ENCODE measurements at regions not wholly inside any gene's neighbourhood (a gene's known extent, or its start where the extent isn't known, plus 50 kb on each side); places are given as distances from the start of the nearest gene placed in this dataset.
"Not testable (repeated sequence)": the region's sequence is repeated elsewhere in the genome, so short reads cannot be mapped to it uniquely, and the experiment has no call there.

GRCh38 chr4:12421364-12421763 lies 992.7 kb upstream of the HS3ST1 start:
- DNase-seq, result no peak

DNA sequence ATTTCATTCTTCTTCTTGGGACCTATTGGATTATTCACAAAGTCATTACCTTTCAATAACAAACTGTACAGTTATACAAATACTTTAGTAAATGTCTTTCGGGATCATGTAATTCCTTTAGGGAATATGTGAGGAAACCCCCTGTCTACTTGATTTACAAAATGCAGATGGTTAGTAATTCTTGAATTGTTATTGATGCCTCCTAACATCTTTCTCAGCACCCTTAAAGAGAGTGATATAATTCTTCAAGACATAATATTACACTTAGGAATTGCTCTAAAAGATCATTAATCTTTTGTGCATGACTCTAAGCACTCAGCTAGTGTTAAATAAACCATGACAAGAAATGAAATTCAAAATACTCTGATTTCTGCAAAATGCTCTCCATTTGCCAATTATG lies 988.1 kb upstream of the HS3ST1 start:
- no peak for DNase-seq

DNA sequence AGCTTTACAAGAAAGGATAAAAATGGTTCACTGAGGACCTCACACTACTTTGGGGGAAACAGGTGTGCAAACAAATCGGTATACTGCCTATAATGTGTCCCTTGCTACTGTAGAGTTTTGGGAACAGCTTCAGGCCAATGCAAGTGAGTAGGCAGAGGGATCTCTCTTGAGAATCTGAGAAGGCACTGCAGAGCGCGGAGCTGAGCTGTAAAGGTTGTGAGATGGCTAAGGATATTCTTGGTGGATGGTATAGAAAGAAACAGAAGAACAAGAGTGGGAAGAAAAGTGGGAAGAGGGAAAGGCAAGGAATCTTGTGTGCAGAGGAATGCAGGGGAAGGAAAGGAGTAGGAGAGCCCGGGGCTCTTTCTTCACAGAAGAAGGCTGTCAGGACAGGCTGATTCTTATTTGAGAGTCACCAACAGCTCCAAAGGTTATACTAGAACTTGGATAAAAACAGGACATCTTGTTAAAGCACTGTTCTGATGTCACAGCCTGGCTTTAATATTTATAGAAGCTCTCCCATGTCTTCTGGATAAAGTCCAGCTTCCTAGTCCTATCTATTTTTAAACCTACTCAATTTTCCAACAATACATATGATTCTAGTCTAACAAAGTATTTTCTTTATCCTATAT lies 985.6 kb upstream of the HS3ST1 start:
- no peak for DNase-seq

- no peak for DNase-seq
Observed at GRCh38 chr4:12411072-12411471, 982.4 kb upstream of the HS3ST1 start.

DNA sequence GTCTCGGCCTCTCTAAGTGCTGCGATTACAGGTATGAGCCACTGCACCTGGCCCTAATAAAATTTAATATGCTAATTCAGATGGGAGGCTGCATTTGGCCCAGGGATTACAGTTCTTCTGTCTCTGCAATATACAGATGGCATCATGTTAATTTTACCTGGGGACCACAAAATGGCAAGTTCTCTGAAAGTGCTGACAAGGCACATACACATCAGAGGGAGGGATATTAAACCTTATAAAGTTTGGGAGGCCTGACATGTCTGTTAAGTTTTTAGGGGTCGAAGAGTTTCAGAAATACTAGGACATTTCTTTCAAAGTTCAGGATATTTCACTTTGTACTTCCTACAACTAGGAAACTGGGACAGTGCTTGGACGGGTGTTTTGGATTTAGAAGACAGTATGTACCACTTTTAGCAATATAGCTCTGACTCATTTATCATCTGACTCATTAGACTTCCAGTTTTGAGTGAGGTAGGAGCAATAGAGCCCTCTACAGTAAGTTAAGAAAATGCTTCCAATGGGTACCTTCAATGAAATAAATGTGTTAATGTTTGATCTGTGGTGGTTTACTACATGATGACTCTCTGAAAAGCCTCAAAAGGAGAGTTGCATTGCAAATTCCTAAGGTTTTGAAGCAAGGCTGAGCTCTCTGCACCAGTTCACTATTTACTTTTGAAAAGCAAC lies 981.0 kb upstream of the HS3ST1 start:
- DNase-seq, result no peak

DNA sequence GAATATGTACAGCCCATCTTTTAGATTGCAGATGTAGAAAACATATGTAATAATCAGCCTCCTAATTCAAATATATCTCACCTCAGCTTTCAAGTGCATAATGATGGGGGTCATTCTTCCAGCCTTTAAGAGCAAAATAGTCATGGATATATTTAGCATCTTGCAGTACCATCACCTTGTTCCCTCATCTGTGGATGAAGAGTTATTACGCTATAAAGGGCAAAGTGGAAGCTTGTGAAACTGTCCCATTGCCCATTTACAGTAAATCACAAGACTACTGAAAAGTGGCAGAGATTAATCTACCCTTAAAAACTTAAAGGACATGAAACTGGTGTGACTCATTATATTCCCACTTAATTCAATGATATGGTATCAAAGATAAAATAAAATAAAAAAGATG lies 979.7 kb upstream of the HS3ST1 start:
- no peak for DNase-seq

- no peak for DNase-seq
Observed at GRCh38 chr4:12403175-12403574, 974.5 kb upstream of the HS3ST1 start.

DNA sequence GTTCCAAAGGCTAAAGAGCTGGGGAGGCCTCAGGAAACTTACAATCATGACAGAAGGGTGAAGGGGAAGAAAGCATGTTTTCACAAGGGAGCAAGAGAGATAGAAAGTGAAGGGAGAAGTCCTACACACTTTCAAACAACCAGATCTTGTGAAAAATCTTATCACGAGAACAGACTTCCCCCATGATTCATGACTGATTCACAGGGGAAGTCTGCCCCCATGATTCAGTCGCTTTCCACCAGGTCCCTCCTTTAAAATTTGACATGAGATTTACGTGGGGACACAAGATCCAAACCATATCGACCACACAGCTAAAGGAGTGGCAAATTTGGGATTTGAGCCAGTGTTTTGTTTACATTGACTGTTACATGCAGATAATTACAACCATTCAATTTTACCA lies 971.1 kb upstream of the HS3ST1 start:
- DNase-seq, result no peak

GRCh38 chr4:12393631-12394262 lies 965.1 kb upstream of the HS3ST1 start:
- no peak for DNase-seq

DNA sequence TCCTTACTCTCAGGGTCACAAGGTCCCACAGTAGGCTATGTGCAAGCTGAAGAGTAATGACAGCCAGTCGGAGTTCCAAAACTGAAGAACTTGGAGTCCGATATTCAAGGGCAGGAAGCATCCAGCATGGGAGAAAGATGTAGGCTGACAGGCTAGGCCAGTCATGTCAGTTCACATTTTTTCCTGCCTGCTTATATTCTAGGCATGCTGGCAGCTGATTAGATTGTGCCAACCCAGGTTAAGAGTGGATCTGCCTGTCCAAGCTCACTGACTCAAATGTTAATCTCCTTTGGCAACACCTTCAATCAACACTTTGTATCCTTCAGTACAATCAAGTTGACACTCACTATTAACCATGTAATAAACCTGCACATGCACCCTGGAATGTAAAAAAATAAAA lies 960.9 kb upstream of the HS3ST1 start:
- DNase-seq, result no peak

DNA sequence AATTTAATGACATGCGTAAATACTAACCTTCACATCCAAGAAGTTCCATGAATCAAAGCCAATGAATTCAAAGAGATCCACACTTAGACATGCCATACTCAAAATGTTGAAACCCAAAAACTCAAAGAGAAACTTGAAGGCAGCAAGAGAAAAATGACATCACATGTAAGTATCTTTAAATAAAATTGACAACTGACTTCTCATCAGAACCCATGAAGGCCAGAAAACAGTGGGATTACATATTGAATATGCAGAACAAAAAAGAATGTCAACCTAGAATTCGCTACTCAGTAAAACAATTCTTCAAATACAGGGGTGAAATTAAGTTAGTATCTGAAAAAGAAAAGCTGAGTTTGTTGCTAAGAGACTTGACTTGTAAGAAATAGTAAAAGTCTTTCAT lies 953.9 kb upstream of the HS3ST1 start:
- DNase-seq, result no peak

GRCh38 chr4:12379191-12379590 lies 950.5 kb upstream of the HS3ST1 start:
- DNase-seq, result no peak

GRCh38 chr4:12375805-12376204 lies 947.1 kb upstream of the HS3ST1 start:
- no peak for DNase-seq

DNA sequence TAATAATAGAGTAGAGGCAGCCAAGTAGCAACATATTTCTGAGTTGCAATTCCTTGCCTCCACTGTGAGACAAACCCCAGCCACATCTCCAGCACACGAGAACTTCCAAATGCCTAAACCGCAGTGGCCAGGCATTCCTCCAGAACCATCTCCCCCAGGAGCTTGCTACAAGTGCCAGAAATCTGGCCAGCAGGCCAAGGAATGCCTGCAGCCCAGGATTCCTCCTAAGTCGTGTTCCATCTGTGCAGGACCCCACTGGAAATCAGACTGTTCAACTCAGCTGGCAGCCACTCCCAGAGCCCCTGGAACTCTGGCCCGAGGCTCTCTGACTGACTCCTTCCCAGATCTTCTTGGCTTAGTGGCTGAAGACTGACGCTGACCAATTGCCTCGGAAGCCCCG lies 937.2 kb upstream of the HS3ST1 start:
- DNase-seq, result not testable (repeated sequence)

DNA sequence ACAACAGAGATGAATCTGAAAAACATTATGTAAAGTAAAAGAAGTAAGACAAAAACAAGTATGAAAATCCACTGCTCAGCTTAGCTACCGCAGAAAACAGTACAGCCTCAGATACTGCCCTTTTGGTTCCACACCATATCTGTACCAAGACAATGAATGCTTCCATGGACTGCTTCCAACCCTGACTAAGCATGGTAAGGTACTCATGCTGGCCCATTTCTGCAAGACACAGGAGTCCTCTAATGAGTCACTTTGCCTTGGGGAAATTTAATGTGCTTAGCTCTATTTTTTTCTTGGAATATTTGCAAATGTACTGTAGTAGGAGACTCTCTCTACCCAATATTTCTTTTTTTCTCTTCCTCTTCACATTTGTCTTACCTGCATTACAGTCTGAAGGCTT lies 931.7 kb upstream of the HS3ST1 start:
- no peak for DNase-seq

GRCh38 chr4:12359420-12359819 lies 930.7 kb upstream of the HS3ST1 start:
- DNase-seq, result no peak

DNA sequence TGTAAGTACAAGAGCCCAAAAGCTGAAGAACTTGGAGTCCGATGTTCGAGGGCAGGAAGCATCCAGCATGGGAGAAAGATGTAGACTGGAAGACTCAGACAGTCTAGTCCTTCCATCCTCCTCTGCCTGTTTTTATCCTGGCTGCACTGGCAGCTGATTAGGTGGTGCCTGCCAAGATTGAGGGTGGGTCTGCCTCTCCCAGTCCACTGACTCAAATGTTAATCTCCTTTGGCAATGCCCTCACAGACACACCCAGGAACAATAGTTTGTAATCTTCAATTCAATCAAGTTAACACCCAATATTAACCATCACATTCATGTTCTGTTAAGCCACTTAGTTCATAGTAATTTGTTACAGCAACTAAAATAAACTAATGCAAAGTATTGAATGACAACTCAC lies 904.4 kb upstream of the HS3ST1 start:
- not testable (repeated sequence) for DNase-seq

DNA sequence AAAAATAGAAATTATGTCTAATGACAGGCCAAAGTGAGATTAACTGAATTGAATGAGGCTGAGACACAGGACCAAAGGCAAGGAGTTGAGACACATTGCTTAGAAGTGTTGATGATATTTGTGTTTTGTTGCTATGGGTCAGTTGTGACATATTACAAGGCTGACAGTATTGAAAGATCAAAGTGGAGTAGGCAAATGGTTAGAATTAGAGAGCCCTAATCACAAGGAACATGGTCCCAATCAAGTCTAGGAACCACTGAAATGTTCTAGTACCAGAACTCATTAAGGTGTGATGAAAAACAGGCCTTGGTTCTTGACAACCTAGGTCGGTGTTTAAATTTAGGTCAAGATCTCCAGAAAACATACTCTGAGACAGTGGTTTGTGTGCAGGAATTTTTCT lies 896.3 kb upstream of the HS3ST1 start:
- no peak for DNase-seq

GRCh38 chr4:12319765-12320164 lies 891.1 kb upstream of the HS3ST1 start:
- no peak for DNase-seq

DNA sequence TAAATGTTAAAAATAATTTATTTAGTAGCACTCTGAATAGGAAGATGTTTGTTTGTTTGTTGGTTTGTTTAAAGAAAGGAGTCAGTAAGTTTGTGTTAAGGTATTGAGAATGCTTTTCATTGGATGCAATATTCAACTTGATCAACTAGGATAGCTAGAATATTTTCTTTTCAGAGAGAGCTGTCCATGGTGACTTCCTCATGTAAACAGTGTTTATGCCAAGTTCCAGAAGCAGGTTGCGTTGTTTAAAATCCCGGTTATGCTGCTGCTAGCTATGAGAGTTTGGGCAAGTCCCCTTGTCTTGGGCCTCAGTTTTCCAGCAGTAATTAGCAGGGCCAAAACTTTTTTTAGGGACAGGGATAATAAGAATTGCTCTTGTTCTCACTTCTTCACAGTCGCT lies 876.2 kb upstream of the HS3ST1 start:
- DNase-seq, result no peak

- DNase-seq, result no peak
Observed at GRCh38 chr4:12296366-12296765, 867.7 kb upstream of the HS3ST1 start.

DNA sequence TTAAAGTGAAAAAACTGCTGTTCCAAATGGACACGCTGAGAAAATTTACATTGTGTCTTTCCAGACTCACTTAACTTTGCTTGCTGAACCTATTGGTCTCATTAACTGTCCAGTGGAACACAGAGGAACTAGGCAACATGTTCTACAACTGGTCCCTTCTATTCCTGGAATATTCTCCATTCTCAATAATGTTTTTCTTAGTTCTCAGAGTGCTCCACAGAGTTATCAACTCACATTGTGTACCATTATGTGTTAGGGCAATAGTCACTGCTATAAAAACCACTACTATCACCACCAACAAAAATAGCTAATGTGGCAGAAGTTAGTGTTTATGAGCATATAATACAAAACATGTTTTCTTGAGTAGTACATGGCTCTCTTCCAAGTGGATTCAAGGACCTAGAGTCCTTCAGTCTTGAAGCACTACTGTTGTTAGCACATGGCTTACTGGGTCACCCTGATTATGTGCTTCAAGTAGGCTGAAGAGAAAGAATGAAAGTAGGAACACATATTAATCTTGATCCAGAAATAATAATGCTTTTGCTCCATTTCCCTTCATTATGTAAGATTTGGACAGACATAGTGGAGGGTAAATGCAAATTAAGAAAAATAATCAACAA lies 865.3 kb upstream of the HS3ST1 start:
- no peak for DNase-seq

DNA sequence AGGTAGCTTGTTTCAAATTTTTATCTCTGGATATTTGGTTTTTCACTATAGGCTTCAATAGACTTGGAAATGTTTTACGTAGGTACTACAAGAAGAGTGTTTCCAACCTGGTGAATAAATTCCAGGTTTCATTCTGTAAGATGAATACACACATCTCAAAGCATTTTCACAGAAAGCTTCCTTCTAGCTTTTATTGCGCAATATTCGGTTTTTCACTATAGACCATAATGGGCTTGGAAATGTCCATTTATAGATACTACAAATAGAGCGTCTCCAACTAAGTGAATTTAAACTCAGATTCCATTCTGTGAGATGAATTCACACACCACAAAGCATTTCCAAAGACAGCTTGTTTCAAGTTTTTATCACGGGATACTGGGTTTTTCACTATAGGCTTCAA lies 857.7 kb upstream of the HS3ST1 start:
- no peak for DNase-seq

DNA sequence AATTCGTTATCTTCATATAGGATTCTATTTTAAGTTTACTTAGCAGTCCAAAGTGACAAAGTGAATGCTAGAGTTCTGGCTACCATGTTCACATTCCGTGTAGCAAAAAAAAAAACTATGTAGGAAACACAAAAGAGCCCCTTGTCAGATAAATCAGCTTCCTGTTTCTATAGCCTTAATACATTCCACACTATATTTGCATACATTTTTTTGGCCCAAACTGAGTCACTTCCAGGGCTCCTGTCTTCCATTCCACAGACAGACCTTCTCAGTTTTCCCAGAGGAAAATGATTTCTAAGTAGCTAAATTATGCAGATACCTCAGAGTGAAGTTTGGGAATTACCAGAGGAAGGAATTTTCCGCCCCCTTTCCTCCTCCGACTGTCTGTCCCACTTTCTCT lies 841.9 kb upstream of the HS3ST1 start:
- DNase-seq, result no peak
